ENCODE measurements at regions not wholly inside any gene's neighbourhood (a gene's known extent, or its start where the extent isn't known, plus 50 kb on each side); places are given as distances from the start of the nearest gene placed in this dataset.

- no peaks in the 10 kb centered on the region; a peak in 1 of 7 replicates for H3K4me1 ChIP-seq (replicated peaks in 1 of 4; ENCODE audit: control insufficient read depth in 3 of 4, insufficient read depth in 4 of 4, low read length in 3 of 4)
- WGBS, 2 experiments (ENCODE audit: extremely low coverage in 1 of 2, insufficient coverage in 1 of 2, insufficient read length in 1 of 2, insufficient replicate concordance in 2 of 2, low coverage in 1 of 2, low lambda C conversion rate in 2 of 2, missing lambda C conversion rate in 1 of 2): 92% methylated on average over 11 of the region's 11 CpGs; no CpG with 5 or more reads in 1 of the 2 experiments
- H3K79me1 ChIP-seq (ENCODE audit: low read depth, low read length): no peaks in the 10 kb centered on the region
- H2BK12ac ChIP-seq (ENCODE audit: low read depth, low read length): no peak overlapping the region
- no peaks in the 10 kb centered on the region for H3K9me3 ChIP-seq (ENCODE audit: insufficient read depth in 2 of 2, low read depth in 1 of 2, low read length in 1 of 2)
- no peak overlapping the region for H2BK20ac ChIP-seq (ENCODE audit: low read length)
- no peaks in the 10 kb centered on the region for H3K27me3 ChIP-seq (replicated peaks in 1 of 4; ENCODE audit: control insufficient read depth in 3 of 4, extremely low read depth in 1 of 4, insufficient read depth in 3 of 4, low read length in 3 of 4)
- no peak overlapping the region for H2BK120ac ChIP-seq (replicated peaks; ENCODE audit: low read depth, low read length)
- no peak overlapping the region for H3K4me3 ChIP-seq (ENCODE audit: extremely low read depth in 1 of 4, insufficient read depth in 2 of 4, low read depth in 3 of 4, low read length in 4 of 4)
- no peak overlapping the region for H4K5ac ChIP-seq (ENCODE audit: insufficient read length, low read depth, low read length)
- no peaks in the 10 kb centered on the region for H3K23me2 ChIP-seq (ENCODE audit: low read depth, low read length)
- H3K56ac ChIP-seq (replicated peaks; ENCODE audit: insufficient read length, low read depth, low read length): no peak overlapping the region
- FAIRE-seq (no peak), DNase-seq (ENCODE audit: low read depth in 1 of 2, low spot score in 2 of 2) (no peak)
- TF ChIP-seq CHD2 (IDR thresholded peaks at IDR 0.05; ENCODE audit: low read length) (no peak), E2F6 (IDR thresholded peaks at IDR 0.05) (no peak), SP1 (IDR thresholded peaks at IDR 0.05; ENCODE audit: low read depth, low read length) (no peak), GTF2F1 (IDR thresholded peaks at IDR 0.05; ENCODE audit: borderline replicate concordance, low read depth, low read length) (no peak), CEBPB (IDR thresholded peaks at IDR 0.05; ENCODE audit: low read depth, low read length) (no peak), MAFK (IDR thresholded peaks at IDR 0.05; ENCODE audit: low read depth, low read length) (no peak), KDM5A (IDR thresholded peaks at IDR 0.05; ENCODE audit: low read length) (no peak), CBX8 (IDR thresholded peaks at IDR 0.05; ENCODE audit: borderline replicate concordance, low read depth, low read length) (no peak), KDM4A (IDR thresholded peaks at IDR 0.05; ENCODE audit: low read depth, low read length, severe bottlenecking) (no peak), MAX (IDR thresholded peaks at IDR 0.05) (no peak), SRF (IDR thresholded peaks at IDR 0.05; ENCODE audit: low read depth, low read length) (no peak), BRCA1 (IDR thresholded peaks at IDR 0.05; ENCODE audit: low read depth, low read length) (no peak), TBP (IDR thresholded peaks at IDR 0.05; ENCODE audit: low read depth, low read length) (no peak), RXRA (IDR thresholded peaks at IDR 0.05; ENCODE audit: insufficient read depth, low read depth, low read length) (no peak), CREB1 (IDR thresholded peaks at IDR 0.05) (no peak)
- no peak overlapping the region for H4K8ac ChIP-seq (ENCODE audit: extremely low read depth, insufficient read depth, low read length)
- no peak overlapping the region for H3K4me2 ChIP-seq (ENCODE audit: insufficient read depth in 1 of 2, low read depth in 2 of 2, low read length in 2 of 2)
- H2BK5ac ChIP-seq (ENCODE audit: low read depth, low read length): no peak overlapping the region
- H2BK15ac ChIP-seq (ENCODE audit: low read length): no peak overlapping the region
- H2AK5ac ChIP-seq (ENCODE audit: low read depth, low read length): no peak overlapping the region
- H3K9ac ChIP-seq (replicated peaks in 1 of 4; ENCODE audit: extremely low read depth in 1 of 4, low read depth in 3 of 4, low read length in 3 of 4): no peak overlapping the region
- no peak overlapping the region for H3K23ac ChIP-seq (ENCODE audit: insufficient read length)
- H3K36me3 ChIP-seq (ENCODE audit: control insufficient read depth in 2 of 4, insufficient read depth in 4 of 4, low read length in 3 of 4): no peaks in the 10 kb centered on the region
- H4K20me1 ChIP-seq (replicated peaks in 1 of 2; ENCODE audit: control insufficient read depth in 1 of 2, insufficient read depth in 2 of 2, low read length in 2 of 2): no peaks in the 10 kb centered on the region
- H3K4ac ChIP-seq (replicated peaks; ENCODE audit: insufficient read length, low read depth, low read length): no peak overlapping the region
- ChIA-PET POLR2A (ENCODE audit: partially characterized antibody) (no interaction called here), CTCF (ENCODE audit: partially characterized antibody) (no interaction called here)
- H3K14ac ChIP-seq (ENCODE audit: insufficient read length): no peak overlapping the region
- H4K91ac ChIP-seq (replicated peaks; ENCODE audit: insufficient read length, low read length): no peak overlapping the region
- no peak overlapping the region for H3K27ac ChIP-seq (ENCODE audit: low read depth, low read length)
- no peak overlapping the region for H3K18ac ChIP-seq (ENCODE audit: extremely low read depth, low read length)
- H3K79me2 ChIP-seq (ENCODE audit: control insufficient read depth in 1 of 2, insufficient read depth in 2 of 2, low read length in 2 of 2): no peaks in the 10 kb centered on the region
- H2AFZ ChIP-seq (ENCODE audit: low read length): no peak overlapping the region
Observed at GRCh38 chr16:8098947-8099512, 491.3 kb downstream of the TMEM114 start.
